ENCODE measurements at regions not wholly inside any gene's neighbourhood (a gene's known extent, or its start where the extent isn't known, plus 50 kb on each side); places are given as distances from the start of the nearest gene placed in this dataset.

GRCh38 chr6:110558575-110558974 lies 82.2 kb upstream of the SLC22A16 start:
- H3K9me3 Mint-ChIP-seq, result peaks cover 4% of the 10 kb centered on the region
- H3K27ac Mint-ChIP-seq, result no peak overlapping the region
- H3K4me3 Mint-ChIP-seq, result no peak overlapping the region
- TF ChIP-seq CTCF (conservative IDR thresholded peaks at IDR 0.05), result no peak
- DNase-seq (ENCODE audit: extremely low spot score, unreplicated experiment), result no peak
- H3K36me3 Mint-ChIP-seq, result no peaks in the 10 kb centered on the region
- no peaks in the 10 kb centered on the region for H3K27me3 Mint-ChIP-seq
- no peaks in the 10 kb centered on the region for H3K4me1 Mint-ChIP-seq (ENCODE audit: unreplicated experiment)

- Mint-ChIP-seq H3K9me3 (peaks cover 4% of the 10 kb centered on the region), H3K36me3 (no peaks in the 10 kb centered on the region), H3K27me3 (no peaks in the 10 kb centered on the region), H3K4me1 (ENCODE audit: unreplicated experiment) (no peaks in the 10 kb centered on the region), H3K4me3 (no peak overlapping the region), H3K27ac (no peak overlapping the region)
- no peak for DNase-seq (ENCODE audit: extremely low spot score, unreplicated experiment)
- TF ChIP-seq CTCF (conservative IDR thresholded peaks at IDR 0.05), result no peak
Observed at GRCh38 chr6:110557199-110557598, 80.8 kb upstream of the SLC22A16 start.

GRCh38 chr6:110556317-110557110 lies 80.1 kb upstream of the SLC22A16 start:
- no peak for DNase-seq (ENCODE audit: extremely low spot score, unreplicated experiment)
- H3K27me3 Mint-ChIP-seq, result no peaks in the 10 kb centered on the region
- H3K4me3 Mint-ChIP-seq, result no peak overlapping the region
- no peaks in the 10 kb centered on the region for H3K36me3 Mint-ChIP-seq
- H3K9me3 Mint-ChIP-seq, result peaks cover 6% of the 10 kb centered on the region
- H3K27ac Mint-ChIP-seq, result no peak overlapping the region
- TF ChIP-seq CTCF (conservative IDR thresholded peaks at IDR 0.05), result no peak
- no peaks in the 10 kb centered on the region for H3K4me1 Mint-ChIP-seq (ENCODE audit: unreplicated experiment)

- H3K27ac Mint-ChIP-seq, result no peak overlapping the region
- no peaks in the 10 kb centered on the region for H3K27me3 Mint-ChIP-seq
- TF ChIP-seq CTCF (conservative IDR thresholded peaks at IDR 0.05), result no peak
- DNase-seq (ENCODE audit: extremely low spot score, unreplicated experiment), result no peak
- H3K9me3 Mint-ChIP-seq, result peaks cover 13% of the 10 kb centered on the region
- no peaks in the 10 kb centered on the region for H3K36me3 Mint-ChIP-seq
- no peak overlapping the region for H3K4me3 Mint-ChIP-seq
- no peaks in the 10 kb centered on the region for H3K4me1 Mint-ChIP-seq (ENCODE audit: unreplicated experiment)
Observed at GRCh38 chr6:110554966-110555460, 78.6 kb upstream of the SLC22A16 start.

- DNase-seq (ENCODE audit: extremely low spot score, unreplicated experiment), result no peak
- no peaks in the 10 kb centered on the region for H3K36me3 Mint-ChIP-seq
- no peaks in the 10 kb centered on the region for H3K27me3 Mint-ChIP-seq
- TF ChIP-seq CTCF (conservative IDR thresholded peaks at IDR 0.05), result no peak
- H3K4me1 Mint-ChIP-seq (ENCODE audit: unreplicated experiment), result no peaks in the 10 kb centered on the region
- no peak overlapping the region for H3K4me3 Mint-ChIP-seq
- H3K9me3 Mint-ChIP-seq, result peaks cover 13% of the 10 kb centered on the region
- no peak overlapping the region for H3K27ac Mint-ChIP-seq
Observed at GRCh38 chr6:110554441-110554840, 78.0 kb upstream of the SLC22A16 start.

All from type B pancreatic cell (in vitro differentiated cells).